ENCODE measurements at regions not wholly inside any gene's neighbourhood (a gene's known extent, or its start where the extent isn't known, plus 50 kb on each side); places are given as distances from the start of the nearest gene placed in this dataset.

GRCh38 chr9:87829756-87830155 is 52.9 kb upstream of the SPATA31E1 start:
- no peaks in the 10 kb centered on the region for H3K9me3 ChIP-seq (ENCODE audit: control insufficient read depth, low read length)
- H3K27me3 ChIP-seq (ENCODE audit: control insufficient read depth in 1 of 2, insufficient read depth in 2 of 2, low read length in 1 of 2) = no peaks in the 10 kb centered on the region
- WGBS, 2 donors = 17 to 30% methylated on average over 1 of the region's 1 CpG
- no peaks in the 10 kb centered on the region for H3K36me3 ChIP-seq (ENCODE audit: control insufficient read depth in 1 of 2, insufficient read depth in 2 of 2, low read length in 1 of 2)
- H3K27ac ChIP-seq (ENCODE audit: low read depth in 1 of 2, low read length in 2 of 2) = no peak overlapping the region
- intact Hi-C loops (cut with DNase I) = no loop called here
- H3K4me3 ChIP-seq (ENCODE audit: low read length in 2 of 2) = no peak overlapping the region
- ATAC-seq (ENCODE audit: low FRiP score) = no peak
- DNase-seq = no peak
- H3K4me1 ChIP-seq (ENCODE audit: control insufficient read depth in 1 of 2, insufficient read depth in 2 of 2, low read length in 2 of 2) = no peaks in the 10 kb centered on the region

- H3K27ac ChIP-seq (ENCODE audit: low read depth in 1 of 2, low read length in 2 of 2) = no peak overlapping the region
- no peaks in the 10 kb centered on the region for H3K9me3 ChIP-seq (ENCODE audit: control insufficient read depth, low read length)
- no peaks in the 10 kb centered on the region for H3K4me1 ChIP-seq (ENCODE audit: control insufficient read depth in 1 of 2, insufficient read depth in 2 of 2, low read length in 2 of 2)
- H3K4me3 ChIP-seq (ENCODE audit: low read length in 2 of 2) = no peak overlapping the region
- WGBS, 2 donors = 52 to 64% methylated on average over 3 of the region's 3 CpGs
- intact Hi-C loops (cut with DNase I) = no loop called here
- ATAC-seq (ENCODE audit: low FRiP score) = no peak
- DNase-seq = no peak
- H3K27me3 ChIP-seq (ENCODE audit: control insufficient read depth in 1 of 2, insufficient read depth in 2 of 2, low read length in 1 of 2) = no peaks in the 10 kb centered on the region
- H3K36me3 ChIP-seq (ENCODE audit: control insufficient read depth in 1 of 2, insufficient read depth in 2 of 2, low read length in 1 of 2) = no peaks in the 10 kb centered on the region
These were observed 52.2 kb upstream of the SPATA31E1 start for GRCh38 chr9:87830446-87830845.

- no peak overlapping the region for H3K27ac ChIP-seq (ENCODE audit: low read depth in 1 of 2, low read length in 2 of 2)
- ATAC-seq (ENCODE audit: low FRiP score) (no peak), DNase-seq (no peak)
- no peaks in the 10 kb centered on the region for H3K9me3 ChIP-seq (ENCODE audit: control insufficient read depth, low read length)
- no peaks in the 10 kb centered on the region for H3K27me3 ChIP-seq (ENCODE audit: control insufficient read depth in 1 of 2, insufficient read depth in 2 of 2, low read length in 1 of 2)
- intact Hi-C loops (cut with DNase I) = no loop called here
- WGBS, 2 donors = 89% methylated on average over 1 of the region's 1 CpG
- no peaks in the 10 kb centered on the region for H3K36me3 ChIP-seq (ENCODE audit: control insufficient read depth in 1 of 2, insufficient read depth in 2 of 2, low read length in 1 of 2)
- H3K4me1 ChIP-seq (ENCODE audit: control insufficient read depth in 1 of 2, insufficient read depth in 2 of 2, low read length in 2 of 2) = no peaks in the 10 kb centered on the region
- H3K4me3 ChIP-seq (ENCODE audit: low read length in 2 of 2) = no peak overlapping the region
These were observed 51.5 kb upstream of the SPATA31E1 start for GRCh38 chr9:87831159-87831558.
